Endothelial cell of umbilical vein (primary cell): ENCODE measurements at regions not wholly inside any gene's neighbourhood (a gene's known extent, or its start where the extent isn't known, plus 50 kb on each side); places are given as distances from the start of the nearest gene placed in this dataset.

Experiments used
- POLR2AphosphoS5 ChIP-seq: IDR thresholded peaks from 2 replicates; pipeline ENCODE4 v1.6.1; 2012; ENCODE audit warnings: low read depth, mild to moderate bottlenecking, control low read depth, low read length, moderate library complexity; ENCODE audit not compliant: insufficient read depth
- TF ChIP-seq, protein P1 (sequence below): IDR thresholded peaks from 2 replicates; pipeline ENCODE4 v1.6.1; 2011; ENCODE audit not compliant: insufficient read depth, insufficient read length

DNA sequence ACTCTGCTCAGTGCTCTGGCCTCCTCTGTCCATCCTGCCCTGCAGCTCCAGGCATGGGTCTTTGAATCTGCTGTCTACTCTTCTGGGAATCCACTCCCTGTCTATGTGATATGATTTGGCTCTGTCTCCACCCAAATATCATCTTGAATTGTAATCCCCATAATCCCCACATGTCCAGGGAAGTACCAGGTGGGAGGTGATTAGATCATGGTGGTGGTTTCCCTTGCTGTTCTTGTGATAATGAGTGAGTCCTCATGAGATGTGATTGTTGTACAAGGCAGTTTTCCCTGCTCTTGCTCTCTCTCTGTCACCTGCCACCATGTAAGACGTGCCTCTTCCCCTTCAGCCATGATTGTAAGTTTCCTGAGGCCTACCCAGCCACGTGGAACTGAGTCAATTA is 881.8 kb upstream of the ID2 start:
- TF ChIP-seq POLR2AphosphoS5: no peak
- TF ChIP-seq, protein P1, sequence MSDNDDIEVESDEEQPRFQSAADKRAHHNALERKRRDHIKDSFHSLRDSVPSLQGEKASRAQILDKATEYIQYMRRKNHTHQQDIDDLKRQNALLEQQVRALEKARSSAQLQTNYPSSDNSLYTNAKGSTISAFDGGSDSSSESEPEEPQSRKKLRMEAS: no peak
